Embryonic facial prominence (tissue), 1 donor: ENCODE measurements at regions not wholly inside any gene's neighbourhood (a gene's known extent, or its start where the extent isn't known, plus 50 kb on each side); places are given as distances from the start of the nearest gene placed in this dataset.

Experiments
- DNase-seq: peaks from one replicate; pipeline ENCODE4 v3.0.0-alpha.2; 2016; ENCODE audit errors: extremely low spot score

GRCh38 chr4:179803857-179804256 is 2361.6 kb upstream of the AGA start:
- DNase-seq: no peak

GRCh38 chr4:179804440-179804839 is 2362.2 kb upstream of the AGA start:
- DNase-seq: no peak

- no peak for DNase-seq
These were observed 2375.1 kb upstream of the AGA start for GRCh38 chr4:179817317-179817716.

GRCh38 chr4:179823342-179823741 is 2381.1 kb upstream of the AGA start:
- no peak for DNase-seq

- no peak for DNase-seq
These were observed 2389.0 kb upstream of the AGA start for GRCh38 chr4:179831274-179831673.

GRCh38 chr4:179836179-179837075 is 2394.2 kb upstream of the AGA start:
- DNase-seq: no peak

GRCh38 chr4:179843370-179843769 is 2399.8 kb upstream of the TENM3 start:
- no peak for DNase-seq

GRCh38 chr4:179855469-179855868 is 2387.7 kb upstream of the TENM3 start:
- DNase-seq: no peak

- DNase-seq: no peak
These were observed 2385.0 kb upstream of the TENM3 start for GRCh38 chr4:179858221-179858620.

- DNase-seq: no peak
These were observed 2375.8 kb upstream of the TENM3 start for GRCh38 chr4:179867300-179867878.

- DNase-seq: no peak
These were observed 2371.5 kb upstream of the TENM3 start for GRCh38 chr4:179871726-179872125.

GRCh38 chr4:179872755-179873154 is 2370.4 kb upstream of the TENM3 start:
- no peak for DNase-seq

GRCh38 chr4:179880756-179881155 is 2362.4 kb upstream of the TENM3 start:
- no peak for DNase-seq

GRCh38 chr4:179894066-179894778 is 2349.0 kb upstream of the TENM3 start:
- DNase-seq: peak; percentile 85

GRCh38 chr4:179919587-179919986 is 2323.6 kb upstream of the TENM3 start:
- DNase-seq: no peak

- DNase-seq: no peak
These were observed 2315.7 kb upstream of the TENM3 start for GRCh38 chr4:179927473-179927872.

GRCh38 chr4:179941911-179942310 is 2301.3 kb upstream of the TENM3 start:
- no peak for DNase-seq

- DNase-seq: no peak
These were observed 2266.4 kb upstream of the TENM3 start for GRCh38 chr4:179976777-179977176.

GRCh38 chr4:179977378-179977777 is 2265.8 kb upstream of the TENM3 start:
- no peak for DNase-seq

GRCh38 chr4:179981161-179981560 is 2262.0 kb upstream of the TENM3 start:
- no peak for DNase-seq

GRCh38 chr4:179989975-179990374 is 2253.2 kb upstream of the TENM3 start:
- DNase-seq: no peak

- DNase-seq: no peak
These were observed 2233.9 kb upstream of the TENM3 start for GRCh38 chr4:180009316-180009715.

GRCh38 chr4:180028682-180029081 is 2214.5 kb upstream of the TENM3 start:
- DNase-seq: no peak
